ENCODE measurements at regions not wholly inside any gene's neighbourhood (a gene's known extent, or its start where the extent isn't known, plus 50 kb on each side); places are given as distances from the start of the nearest gene placed in this dataset.
"Not testable (repeated sequence)": the region's sequence is repeated elsewhere in the genome, so short reads cannot be mapped to it uniquely, and the experiment has no call there.

DNA sequence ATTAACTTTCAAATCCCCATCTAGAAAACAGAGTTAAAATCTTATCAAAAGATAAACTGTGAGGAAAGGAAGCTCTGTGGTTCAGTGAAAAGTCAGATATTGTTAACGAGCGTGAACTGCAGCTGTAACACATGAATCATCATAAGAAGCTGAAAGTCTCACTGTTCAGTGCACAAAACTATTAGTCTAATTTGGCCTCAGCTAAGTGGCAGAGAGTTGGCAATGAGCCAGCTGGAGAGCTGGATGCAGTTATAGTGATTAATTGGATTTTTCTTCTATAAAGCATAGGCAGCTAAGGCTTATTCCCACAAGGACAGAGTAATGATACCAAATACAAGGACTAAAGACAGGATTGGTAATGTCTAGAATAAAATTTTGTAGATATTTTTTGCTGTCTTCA, 101.1 kb upstream of the ABCB5 start:
- no peak overlapping the region for H3K27ac ChIP-seq

DNA sequence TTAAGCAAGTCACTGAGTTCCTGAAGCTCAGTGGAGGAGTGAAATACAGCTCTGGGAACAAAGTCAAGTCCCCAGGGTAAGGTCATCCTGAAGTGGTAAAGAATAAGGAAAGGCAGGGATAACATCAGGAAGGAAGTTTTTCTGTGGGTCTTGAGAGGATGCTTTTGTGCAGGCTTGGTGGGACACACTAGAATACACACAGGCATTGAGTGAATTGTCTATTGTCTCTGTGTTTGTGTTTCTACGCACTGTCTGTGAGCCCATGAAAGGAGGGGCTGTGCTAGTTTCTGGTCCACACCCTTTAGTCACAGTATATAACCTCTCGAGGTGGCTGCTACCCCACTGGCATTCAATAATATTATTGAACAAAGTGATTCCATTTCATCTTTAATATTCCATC, 95.8 kb upstream of the ABCB5 start:
- no peak overlapping the region for H3K27ac ChIP-seq
- no peak for DNase-seq (ENCODE audit: low read depth, low spot score)

More for the DNA sequence above, 101.1 kb upstream of the ABCB5 start:
- DNase-seq (ENCODE audit: low read depth, low spot score): peak; percentile 44

DNA sequence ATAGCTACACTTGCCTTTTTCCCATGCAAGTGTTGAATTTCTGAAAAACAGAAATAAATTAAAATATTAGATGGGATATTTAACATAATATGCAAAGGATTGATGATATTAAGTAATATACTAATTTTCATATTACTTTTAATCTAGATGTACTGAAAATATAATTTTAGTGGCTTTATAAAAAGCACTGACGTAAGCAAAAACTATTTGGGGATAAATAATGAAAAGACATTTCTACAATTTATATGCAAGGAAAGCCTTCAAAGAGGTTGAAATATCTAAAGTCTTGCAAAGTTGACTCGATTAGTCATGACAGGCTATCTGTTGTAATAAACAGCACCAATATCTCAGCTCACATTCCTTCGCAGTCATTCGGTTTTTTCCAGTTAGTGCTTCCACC, 94.9 kb upstream of the ABCB5 start:
- H3K27ac ChIP-seq: no peak overlapping the region
- no peak for DNase-seq (ENCODE audit: low read depth, low spot score)

DNA sequence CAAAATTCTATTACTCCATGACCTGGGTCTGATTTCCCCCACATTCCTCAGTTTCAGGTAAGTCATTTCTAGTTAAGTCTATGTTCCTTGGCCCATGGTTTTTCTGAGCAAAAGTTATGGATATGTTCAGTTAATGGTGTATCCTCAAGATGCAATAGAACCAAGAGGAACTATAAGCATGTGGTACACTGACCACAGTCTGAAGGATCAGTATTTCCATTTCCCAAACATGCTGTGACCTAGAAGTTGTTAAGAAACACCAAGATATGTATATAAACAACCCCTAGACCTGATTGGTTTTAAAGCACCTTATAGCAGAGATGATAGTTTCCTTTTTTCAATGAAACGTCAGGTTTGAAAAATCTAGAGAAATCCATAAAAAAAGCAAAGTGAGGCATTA, 94.2 kb upstream of the ABCB5 start:
- H3K27ac ChIP-seq: no peak overlapping the region
- DNase-seq (ENCODE audit: low read depth, low spot score): no peak

DNA sequence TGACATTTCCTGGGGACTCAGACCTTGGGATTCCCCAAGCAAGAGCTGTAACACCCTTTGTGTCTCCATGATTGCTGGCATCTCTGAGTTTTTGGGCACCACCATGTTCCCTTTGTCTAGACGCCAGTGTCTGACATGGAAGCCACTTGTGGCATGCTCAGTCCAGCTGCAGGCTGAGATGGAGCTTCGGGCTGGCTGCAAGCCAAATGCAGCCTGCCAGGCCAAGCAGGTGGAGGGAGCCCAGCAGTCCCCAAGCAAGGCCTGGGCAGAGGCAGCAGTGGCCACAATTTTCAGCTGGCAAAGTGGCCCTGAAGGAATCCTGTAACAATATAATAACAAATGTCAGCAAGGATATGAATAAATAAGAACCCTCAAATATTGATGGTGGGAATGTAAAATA, 86.2 kb upstream of the ABCB5 start:
- no peak overlapping the region for H3K27ac ChIP-seq
- DNase-seq (ENCODE audit: low read depth, low spot score): no peak

DNA sequence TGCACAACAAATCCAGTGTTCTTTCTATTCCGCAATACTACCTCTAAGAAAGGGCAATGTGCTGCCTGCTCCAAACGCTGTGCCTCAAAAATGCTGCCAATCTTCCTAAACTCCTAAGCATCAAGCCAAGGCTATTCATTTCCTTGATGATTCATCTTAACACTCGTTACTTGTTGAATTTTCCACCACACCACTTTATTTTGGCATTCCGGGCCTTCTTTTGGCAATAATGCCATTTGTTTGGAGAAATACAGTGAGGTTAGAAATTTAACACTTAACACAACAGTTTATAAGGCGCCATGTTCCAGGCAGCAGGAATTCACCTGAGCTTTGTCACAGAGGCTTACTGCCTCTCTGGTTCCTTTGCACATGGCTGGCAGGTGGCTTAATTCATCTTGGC, 82.6 kb upstream of the ABCB5 start:
- no peak for DNase-seq (ENCODE audit: low read depth, low spot score)
- no peak overlapping the region for H3K27ac ChIP-seq

DNA sequence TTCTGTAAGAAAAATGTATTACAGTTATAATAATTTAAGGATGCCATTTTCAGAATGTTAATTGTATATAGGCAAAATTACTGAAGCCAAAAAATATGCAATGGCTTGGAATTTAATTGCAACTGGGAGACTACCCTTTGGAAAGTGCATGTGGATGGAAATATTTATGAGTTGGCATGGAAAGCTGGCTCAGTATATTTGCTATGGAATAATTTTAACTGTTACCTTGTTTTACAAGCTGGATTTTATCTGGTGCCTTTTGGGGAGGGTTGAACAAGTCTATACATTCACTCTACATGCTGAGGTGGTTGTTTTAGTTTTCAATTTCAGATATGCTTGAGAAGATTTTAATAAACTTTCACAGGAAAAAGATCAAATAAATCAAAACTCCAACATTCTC, 80.9 kb upstream of the ABCB5 start:
- H3K27ac ChIP-seq: no peak overlapping the region
- no peak for DNase-seq (ENCODE audit: low read depth, low spot score)

DNA sequence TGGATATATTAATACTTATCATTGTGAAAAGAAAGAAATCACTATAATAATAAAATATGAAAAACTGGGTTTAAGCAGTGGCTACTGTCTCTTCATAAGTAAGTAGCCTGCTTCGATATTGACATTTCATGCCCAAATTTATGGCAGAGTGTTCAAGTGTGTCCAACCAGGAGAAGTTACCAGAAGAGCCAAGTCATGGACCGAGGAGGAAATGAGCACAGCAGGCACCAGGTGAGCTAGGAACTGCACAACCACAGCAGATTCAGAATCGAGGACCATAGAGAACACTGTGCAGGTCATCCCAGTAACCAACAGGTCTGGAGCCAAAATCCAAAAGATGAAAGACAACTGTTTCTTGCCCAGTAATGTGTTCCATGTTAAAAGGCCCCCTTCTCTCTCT, 79.9 kb upstream of the ABCB5 start:
- no peak for DNase-seq (ENCODE audit: low read depth, low spot score)
- H3K27ac ChIP-seq: no peak overlapping the region

DNA sequence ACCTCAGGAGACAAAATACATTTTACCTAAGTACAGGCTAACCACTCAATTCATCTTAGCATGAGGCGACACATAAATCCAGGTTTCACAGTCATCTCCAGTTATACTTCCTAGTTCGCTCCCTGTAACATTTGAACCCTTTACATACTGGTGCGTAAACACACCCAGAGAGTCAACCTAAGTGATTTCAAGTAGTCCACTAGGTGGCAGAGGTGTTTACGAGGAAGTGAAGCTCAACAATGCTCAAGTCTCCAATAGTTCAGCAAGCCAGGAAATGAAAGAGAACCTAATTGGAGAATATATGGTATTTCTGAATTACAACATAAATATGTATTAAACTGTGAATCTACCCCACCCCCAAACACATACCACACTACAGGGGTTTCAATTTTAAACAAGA, 76.3 kb upstream of the ABCB5 start:
- DNase-seq (ENCODE audit: low read depth, low spot score): no peak
- no peak overlapping the region for H3K27ac ChIP-seq

DNA sequence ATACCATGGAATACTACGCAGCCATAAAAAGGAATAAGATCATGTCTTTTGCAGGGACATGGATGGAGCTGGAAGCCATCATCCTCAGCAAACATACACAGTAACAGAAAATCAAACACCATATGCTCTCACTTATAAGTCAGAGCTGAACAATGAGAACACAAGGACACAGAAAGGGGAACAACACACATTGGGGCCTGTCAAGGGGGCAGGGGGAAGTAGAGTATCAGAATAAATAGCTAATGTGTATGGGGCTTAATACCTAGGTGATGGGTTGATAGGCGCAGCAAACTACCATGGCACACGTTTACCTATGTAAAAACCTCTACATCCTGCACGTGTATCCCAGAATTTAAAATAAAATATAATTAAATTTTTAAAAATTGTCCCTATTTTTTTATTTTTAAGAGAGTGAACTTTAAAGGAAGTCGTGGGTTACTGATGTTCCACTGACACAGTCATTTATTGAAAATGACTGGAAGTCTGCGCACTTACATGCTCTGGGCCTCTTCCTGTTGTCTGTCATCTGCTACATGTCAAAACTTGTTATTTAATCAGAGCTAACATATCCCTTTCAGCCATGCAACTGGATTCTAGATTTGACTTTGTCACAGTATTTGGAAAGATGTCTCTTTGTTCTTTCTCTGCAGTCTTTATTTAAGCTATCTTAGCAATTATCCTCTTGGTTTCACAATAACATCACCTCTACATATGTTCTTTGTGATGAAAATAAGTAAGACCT, 73.7 kb upstream of the ABCB5 start:
- peak; percentile 64 for DNase-seq (ENCODE audit: low read depth, low spot score)

DNA sequence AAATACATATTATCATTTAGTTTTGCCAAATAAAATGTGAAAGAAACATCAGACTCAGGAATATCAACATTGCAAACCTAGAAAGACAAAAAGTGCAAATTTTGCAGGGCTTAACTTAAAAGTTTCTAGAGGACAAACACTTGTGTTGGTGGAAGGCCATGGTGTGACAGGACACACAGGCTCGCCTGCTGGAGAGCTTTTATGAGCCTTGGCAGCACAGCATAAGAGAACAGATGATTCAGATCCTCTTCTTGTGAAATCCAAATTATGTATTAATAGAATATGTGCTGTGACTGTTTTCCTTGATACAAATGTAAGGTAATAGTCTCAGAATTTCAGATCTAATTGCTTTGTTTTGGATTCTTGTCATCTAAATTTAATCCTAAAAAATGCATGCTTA, 72.9 kb upstream of the ABCB5 start:
- H3K27ac ChIP-seq: peak overlapping the region; percentile 85
- DNase-seq (ENCODE audit: low read depth, low spot score): peak; percentile 41

More for the DNA sequence above, 73.7 kb upstream of the ABCB5 start:
- peak overlapping the region; percentile 85 for H3K27ac ChIP-seq

DNA sequence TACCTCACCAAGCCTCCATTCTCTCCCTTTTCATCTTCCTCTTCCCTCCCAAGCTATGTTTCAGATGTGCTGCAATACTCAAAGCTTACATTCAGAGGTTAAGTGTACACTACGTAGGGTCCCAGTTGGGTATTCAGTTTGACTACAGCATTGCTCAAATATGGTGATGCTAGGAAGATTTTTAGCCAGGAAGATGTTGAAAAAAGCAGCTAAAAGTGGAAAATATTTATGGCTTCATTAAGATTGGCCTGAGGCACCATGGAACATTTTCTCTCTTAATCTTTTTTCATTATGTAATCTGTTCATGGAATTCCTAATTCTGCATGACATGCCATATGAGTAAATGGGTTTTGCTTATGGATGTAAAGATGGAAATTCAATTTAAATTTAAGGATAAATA, 72.0 kb upstream of the ABCB5 start:
- DNase-seq (ENCODE audit: low read depth, low spot score): no peak
- peak overlapping the region; percentile 85 for H3K27ac ChIP-seq

DNA sequence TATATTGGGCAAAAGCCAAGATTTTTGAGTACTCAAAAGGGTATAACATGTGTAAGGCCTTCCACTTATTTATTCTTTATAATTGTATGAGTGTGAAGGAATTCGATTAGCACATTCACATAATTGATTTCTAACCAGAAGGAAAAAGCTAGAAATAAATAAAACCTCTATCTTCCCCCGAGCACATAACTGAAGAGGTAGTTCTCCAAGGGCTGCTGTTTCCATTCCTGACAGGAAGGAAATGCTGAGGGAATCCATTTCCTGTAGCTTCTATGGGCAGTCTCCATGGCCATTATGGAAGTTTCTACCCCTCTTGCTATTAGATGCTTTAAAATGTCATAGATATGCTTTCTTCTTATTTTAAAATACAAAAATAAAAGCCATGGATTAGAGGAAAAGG, 70.5 kb upstream of the ABCB5 start:
- DNase-seq (ENCODE audit: low read depth, low spot score): no peak
- no peak overlapping the region for H3K27ac ChIP-seq

DNA sequence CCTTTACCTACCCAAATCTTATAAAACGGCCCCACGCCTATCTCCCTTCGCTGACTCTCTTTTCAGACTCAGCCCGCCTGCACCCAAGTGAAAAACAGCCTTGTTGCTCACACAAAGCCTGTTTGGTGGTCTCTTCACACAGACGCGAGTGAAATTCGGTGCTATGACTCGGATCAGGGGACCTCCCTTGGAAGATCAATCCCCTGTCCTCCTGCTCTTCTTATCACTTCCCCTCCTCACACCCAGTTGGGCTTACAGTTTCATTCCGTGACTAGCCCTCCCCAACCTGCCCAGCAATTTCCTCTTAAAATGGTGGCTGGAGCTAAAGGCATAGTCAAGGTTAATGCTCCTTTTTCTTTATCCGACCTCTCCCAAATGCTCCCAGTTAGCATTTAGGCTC, 68.5 kb upstream of the ABCB5 start:
- H3K27ac ChIP-seq; DNase-seq (ENCODE audit: low read depth, low spot score): not testable (repeated sequence)

DNA sequence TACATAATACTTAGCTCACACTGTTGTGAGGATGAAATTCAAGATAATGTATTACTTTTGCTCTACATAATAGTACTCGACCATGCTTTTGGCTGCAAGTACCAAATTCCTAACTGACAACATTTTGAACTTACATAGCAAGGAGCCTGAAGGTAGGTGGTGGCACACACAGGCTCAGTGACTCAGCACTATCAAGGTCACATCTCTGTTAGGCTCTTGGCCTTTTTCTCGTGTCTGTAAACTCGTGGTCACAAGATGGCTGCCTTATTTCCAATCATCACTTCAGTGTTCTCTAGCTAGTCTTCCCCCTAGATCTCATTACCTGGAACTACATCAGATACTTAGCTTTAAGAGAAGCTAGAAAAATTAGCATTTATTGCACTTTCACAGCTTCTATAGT, 61.4 kb upstream of the ABCB5 start:
- H3K27ac ChIP-seq: no peak overlapping the region
- no peak for DNase-seq (ENCODE audit: low read depth, low spot score)

DNA sequence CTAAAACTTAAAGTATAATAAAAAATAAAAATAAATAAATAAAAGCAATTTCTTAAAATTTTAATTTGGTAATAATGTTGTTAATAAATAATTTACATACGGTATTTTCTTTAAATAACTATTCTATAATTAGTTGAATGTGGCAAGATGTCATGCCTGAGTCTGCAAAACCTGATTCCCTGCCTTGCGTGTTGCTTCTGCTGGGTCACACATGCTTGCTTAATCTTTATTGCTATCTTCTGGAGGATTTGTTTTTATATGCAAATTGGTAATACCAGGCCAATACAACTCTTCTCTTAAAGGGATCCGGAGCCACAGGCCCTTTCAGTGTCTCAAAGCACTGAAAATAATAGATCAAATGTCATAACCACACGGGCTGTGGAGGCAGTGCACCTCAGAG, 59.4 kb upstream of the ABCB5 start:
- H3K27ac ChIP-seq: no peak overlapping the region
- no peak for DNase-seq (ENCODE audit: low read depth, low spot score)

DNA sequence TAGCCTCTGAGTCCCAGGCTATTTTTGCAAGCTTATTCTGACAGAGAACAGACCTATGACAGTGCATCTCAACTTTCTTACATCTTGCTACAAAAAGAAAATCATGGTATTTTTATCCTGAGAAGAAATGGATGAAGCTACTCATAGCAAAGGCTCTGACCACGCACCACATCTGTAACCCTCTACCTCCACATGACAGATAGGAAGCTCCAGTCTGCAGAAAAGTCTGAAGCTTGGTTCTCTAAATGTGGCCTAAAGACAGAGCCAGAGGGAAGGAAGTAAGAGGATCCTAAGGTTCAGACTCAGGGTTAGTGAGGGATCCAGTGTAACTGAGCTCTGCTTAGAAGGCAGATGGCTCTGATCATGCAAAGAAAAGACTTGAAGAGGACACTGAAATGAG, 58.4 kb upstream of the ABCB5 start:
- no peak for DNase-seq (ENCODE audit: low read depth, low spot score)
- H3K27ac ChIP-seq: no peak overlapping the region

DNA sequence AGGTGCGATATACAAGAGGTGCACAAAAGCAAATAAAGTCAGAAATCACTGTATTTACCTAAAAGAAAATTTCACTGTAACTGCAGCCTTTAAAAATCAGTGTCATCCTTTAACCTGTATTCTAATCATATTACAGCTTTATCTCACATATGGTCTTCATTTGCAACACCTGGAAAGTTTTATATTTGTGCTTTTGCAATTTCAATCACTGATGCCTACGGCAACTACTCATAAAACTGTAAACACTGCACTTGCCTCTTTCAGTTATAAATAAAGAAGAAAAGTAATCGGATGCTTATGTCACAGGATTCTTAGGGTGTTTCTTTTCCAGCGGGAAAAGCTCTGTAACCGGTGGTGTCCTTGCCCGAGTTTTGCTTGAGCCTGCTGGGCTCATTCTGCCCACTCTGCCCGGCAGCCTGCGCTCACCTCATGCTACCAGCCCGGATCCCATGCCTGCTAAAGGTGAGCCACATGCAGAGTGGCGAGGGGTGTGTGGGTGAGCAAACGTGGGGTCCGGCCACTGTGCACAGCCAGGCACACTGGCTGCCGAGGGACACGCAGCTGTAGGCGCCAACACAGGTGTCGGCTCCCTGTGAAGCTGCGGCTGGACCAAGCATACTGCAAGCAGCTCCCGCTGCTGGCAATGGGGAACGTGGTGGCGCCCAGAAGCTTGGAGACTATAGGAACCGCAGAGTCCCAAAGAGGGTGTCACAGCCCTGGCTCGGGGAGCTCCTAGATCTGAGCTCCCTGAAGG, 56.3 kb upstream of the ABCB5 start:
- no peak for DNase-seq (ENCODE audit: low read depth, low spot score)
- H3K27ac ChIP-seq: no peak overlapping the region

DNA sequence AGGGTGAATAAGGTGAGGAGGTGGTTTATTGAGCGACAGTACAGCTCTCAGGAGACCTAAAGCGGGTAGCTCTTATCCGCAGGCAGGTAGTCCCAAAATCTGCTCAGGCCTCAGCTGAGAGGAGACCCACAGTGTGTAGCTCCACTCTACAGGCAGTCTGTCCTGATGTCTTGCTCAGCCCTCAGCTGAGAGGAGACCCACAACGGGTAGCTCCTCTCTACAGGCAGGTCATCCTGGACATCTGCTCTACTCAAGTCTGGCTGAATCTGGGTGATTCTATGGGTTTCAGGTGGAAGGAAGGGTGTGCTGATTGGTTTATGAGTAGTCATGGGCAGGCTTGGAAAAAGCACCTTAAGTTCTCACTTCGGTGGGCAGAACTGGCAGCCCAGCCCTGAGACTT, 55.6 kb upstream of the ABCB5 start:
- no peak overlapping the region for H3K27ac ChIP-seq
- no peak for DNase-seq (ENCODE audit: low read depth, low spot score)

DNA sequence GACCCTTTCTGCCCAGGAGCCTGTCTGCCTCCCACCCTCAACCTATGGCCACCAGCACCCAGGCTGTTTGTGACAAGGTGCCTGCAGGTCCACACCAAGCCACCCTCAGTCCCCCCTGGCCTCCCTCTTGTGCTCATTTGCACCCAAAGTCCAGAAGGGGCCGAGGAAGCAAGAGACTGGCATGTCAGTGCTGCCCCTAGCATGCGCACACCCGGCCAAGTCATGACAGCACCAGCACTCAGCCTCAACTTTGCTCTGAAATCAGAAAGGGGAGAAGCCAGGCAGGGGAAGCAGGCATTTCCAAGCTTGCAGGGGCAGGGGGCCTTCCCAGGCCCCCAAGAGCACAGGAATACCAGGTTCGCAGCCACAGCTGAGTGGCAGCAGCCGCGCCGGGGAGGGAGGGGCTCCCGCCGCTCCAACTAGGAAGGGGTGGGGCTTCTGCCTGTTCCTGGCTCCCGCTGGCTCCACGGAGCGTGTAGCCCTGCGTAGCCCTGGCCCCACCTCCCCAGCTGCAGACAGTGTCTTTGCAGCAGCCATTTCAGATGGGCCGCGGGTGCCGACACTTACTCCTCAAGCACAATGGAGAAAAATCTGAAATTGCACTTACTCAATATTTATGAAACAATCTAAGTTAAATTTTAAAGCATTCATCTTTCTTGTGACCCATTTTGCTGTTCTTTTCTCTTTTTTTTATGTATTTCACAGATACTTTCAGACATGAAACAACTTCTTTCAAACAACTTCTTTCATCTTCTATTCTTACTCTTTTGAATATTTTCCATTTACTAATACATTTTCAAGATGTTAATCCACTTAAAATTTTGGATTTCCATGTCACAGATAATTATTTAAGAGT, 54.9 kb upstream of the ABCB5 start:
- H3K27ac ChIP-seq: no peak overlapping the region
- no peak for DNase-seq (ENCODE audit: low read depth, low spot score)

DNA sequence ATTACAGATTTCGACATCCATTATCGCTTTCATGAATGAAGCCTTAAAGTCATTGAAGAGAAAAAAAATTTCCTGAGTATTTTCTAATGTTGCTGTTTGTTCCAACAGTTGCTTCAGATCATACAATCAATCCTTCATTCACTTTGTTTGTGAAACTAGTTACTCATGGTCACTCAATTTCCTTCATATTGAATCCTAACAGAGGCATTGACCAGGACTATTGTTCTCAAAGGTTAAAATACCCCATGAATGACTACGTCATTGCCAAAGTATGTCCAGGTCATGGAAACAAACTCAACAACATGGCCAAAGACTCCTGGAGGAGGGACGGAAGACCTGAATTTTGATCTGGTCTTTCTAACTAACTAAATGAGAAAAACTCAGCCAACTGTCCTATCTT, 54.0 kb upstream of the ABCB5 start:
- H3K27ac ChIP-seq: peak overlapping the region; percentile 52
- DNase-seq (ENCODE audit: low read depth, low spot score): no peak

Measured in epithelial cell of prostate (primary cell).